HEK293T (cell line): ENCODE measurements at regions not wholly inside any gene's neighbourhood (a gene's known extent, or its start where the extent isn't known, plus 50 kb on each side); places are given as distances from the start of the nearest gene placed in this dataset.

Source experiments
- ARNT ChIP-seq: fragments of 450-650 bp; IDR thresholded peaks from 2 replicates; pipeline ENCODE4 v1.6.1; 2017; ENCODE audit warnings: mild to moderate bottlenecking
- BHLHE40 ChIP-seq: fragments of 450-650 bp; IDR thresholded peaks from 2 replicates; pipeline ENCODE4 v1.6.1; 2016; ENCODE audit warnings: mild to moderate bottlenecking, moderate library complexity, borderline replicate concordance
- ELF4 ChIP-seq: fragments of 450-650 bp; IDR thresholded peaks from 2 replicates; pipeline ENCODE4 v1.6.1; 2017; ENCODE audit warnings: antibody characterized with exemption
- FOXA1 ChIP-seq: fragments of 450-650 bp; IDR thresholded peaks from 2 replicates; pipeline ENCODE4 v1.6.1; 2016; ENCODE audit warnings: mild to moderate bottlenecking
- FOXK2 ChIP-seq: fragments of 450-650 bp; IDR thresholded peaks from 2 replicates; pipeline ENCODE4 v1.6.1; 2016; ENCODE audit warnings: mild to moderate bottlenecking
- FOXM1 ChIP-seq: fragments of 450-650 bp; IDR thresholded peaks from 2 replicates; pipeline ENCODE4 v1.6.1; 2017; ENCODE audit warnings: mild to moderate bottlenecking, borderline replicate concordance
- HDGF ChIP-seq: fragments of 450-650 bp; IDR thresholded peaks from 2 replicates; pipeline ENCODE4 v1.6.1; 2017; ENCODE audit warnings: antibody characterized with exemption, borderline replicate concordance
- L3MBTL2 ChIP-seq: fragments of 450-650 bp; conservative IDR thresholded peaks from 2 replicates; pipeline ENCODE4 v1.6.1; 2016; ENCODE audit warnings: mild to moderate bottlenecking
- LEF1 ChIP-seq: fragments of 450-650 bp; IDR thresholded peaks from 2 replicates; pipeline ENCODE4 v1.6.1; 2017; ENCODE audit warnings: mild to moderate bottlenecking, borderline replicate concordance
- NFRKB ChIP-seq: fragments of 450-650 bp; IDR thresholded peaks from 2 replicates; pipeline ENCODE4 v1.6.1; 2016; ENCODE audit warnings: mild to moderate bottlenecking, moderate library complexity
- SP1 ChIP-seq: fragments of 450-650 bp; IDR thresholded peaks from 2 replicates; pipeline ENCODE4 v1.6.1; 2017
- SUZ12 ChIP-seq: fragments of 450-650 bp; IDR thresholded peaks from 2 replicates; pipeline ENCODE4 v1.6.1; 2016; ENCODE audit warnings: mild to moderate bottlenecking
- TARDBP ChIP-seq: fragments of 450-650 bp; IDR thresholded peaks from 2 replicates; pipeline ENCODE4 v1.6.1; 2016
- TF ChIP-seq, protein P1 (sequence below): fragments of 450-650 bp; IDR thresholded peaks from 2 replicates; pipeline ENCODE4 v1.6.1; 2016

DNA sequence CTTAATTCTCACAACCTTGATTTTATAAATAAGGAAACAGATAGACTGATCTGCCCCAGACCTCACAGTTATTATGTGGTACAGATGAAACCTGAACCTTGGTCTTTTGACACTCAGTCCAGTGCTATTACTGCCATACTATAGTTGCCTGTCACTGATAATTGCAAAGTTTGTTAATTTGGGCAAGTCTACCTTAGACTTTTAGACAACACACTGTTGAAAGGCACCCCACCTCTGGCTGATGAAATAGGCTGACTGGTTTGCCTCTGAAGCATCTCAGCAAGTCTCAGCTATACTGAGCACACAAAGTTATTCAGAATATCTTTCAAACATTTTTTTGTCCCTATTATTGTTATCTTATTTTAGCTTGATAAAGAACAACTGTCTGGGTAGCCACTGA, 53.1 kb upstream of the MAP4 start:
- TF ChIP-seq SUZ12: no peak
- TF ChIP-seq TARDBP: no peak
- no peak for TF ChIP-seq BHLHE40
- TF ChIP-seq FOXK2: no peak
- no peak for TF ChIP-seq FOXA1
- TF ChIP-seq ELF4: no peak
- TF ChIP-seq NFRKB: no peak
- no peak for TF ChIP-seq SP1
- no peak for TF ChIP-seq FOXM1
- TF ChIP-seq, protein P1, sequence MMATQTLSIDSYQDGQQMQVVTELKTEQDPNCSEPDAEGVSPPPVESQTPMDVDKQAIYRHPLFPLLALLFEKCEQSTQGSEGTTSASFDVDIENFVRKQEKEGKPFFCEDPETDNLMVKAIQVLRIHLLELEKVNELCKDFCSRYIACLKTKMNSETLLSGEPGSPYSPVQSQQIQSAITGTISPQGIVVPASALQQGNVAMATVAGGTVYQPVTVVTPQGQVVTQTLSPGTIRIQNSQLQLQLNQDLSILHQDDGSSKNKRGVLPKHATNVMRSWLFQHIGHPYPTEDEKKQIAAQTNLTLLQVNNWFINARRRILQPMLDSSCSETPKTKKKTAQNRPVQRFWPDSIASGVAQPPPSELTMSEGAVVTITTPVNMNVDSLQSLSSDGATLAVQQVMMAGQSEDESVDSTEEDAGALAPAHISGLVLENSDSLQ: no peak
- no peak for TF ChIP-seq HDGF
- no peak for TF ChIP-seq LEF1
- TF ChIP-seq L3MBTL2: no peak
- no peak for TF ChIP-seq ARNT
